NB4 (cell line): ENCODE measurements at regions not wholly inside any gene's neighbourhood (a gene's known extent, or its start where the extent isn't known, plus 50 kb on each side); places are given as distances from the start of the nearest gene placed in this dataset.

ENCODE experiments used
- DNase-seq: peaks from one replicate; pipeline ENCODE4 v3.0.0; 2010; ENCODE audit warnings: low read depth
- H3K4me3 ChIP-seq: one replicate; pipeline ENCODE4 v1.5.1; 2011; ENCODE audit warnings: mild to moderate bottlenecking, low read depth, low read length, moderate library complexity
- CTCF ChIP-seq: IDR thresholded peaks from one replicate; pipeline ENCODE4 v1.5.1; 2012; ENCODE audit warnings: low read depth, low read length
- MAX ChIP-seq: IDR thresholded peaks from 2 replicates; pipeline ENCODE4 v1.6.1; 2011; ENCODE audit warnings: low read depth, low read length
- MYC ChIP-seq: IDR thresholded peaks from 2 replicates; pipeline ENCODE4 v1.6.1; 2011; ENCODE audit warnings: low read depth, low read length
- POLR2A ChIP-seq: IDR thresholded peaks from 2 replicates; pipeline ENCODE4 v1.6.1; 2011; ENCODE audit warnings: mild to moderate bottlenecking; ENCODE audit not compliant: insufficient read length; ENCODE audit errors: extremely low read depth

DNA sequence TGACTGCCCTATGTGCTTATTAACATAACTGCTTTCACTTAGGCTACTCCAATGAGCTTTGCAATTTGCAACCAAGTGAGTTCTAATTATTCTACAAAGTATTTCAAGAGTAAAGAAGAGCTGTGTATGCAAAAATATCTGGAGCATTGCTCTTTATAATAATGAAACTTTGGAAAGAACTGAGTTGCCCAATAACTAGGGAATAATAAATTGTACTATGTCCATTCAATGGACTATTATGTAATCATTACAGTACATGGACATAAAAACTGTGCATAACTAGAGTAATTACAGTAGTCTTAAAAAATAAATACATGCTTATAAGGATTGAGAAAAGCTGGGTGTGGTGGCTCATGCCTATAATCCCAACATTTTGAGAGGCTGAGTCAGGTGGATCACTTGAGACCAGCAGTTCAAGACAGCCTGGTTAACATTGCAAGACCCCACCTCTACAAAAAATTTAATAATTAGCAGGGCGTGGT is 70.3 kb upstream of the JAK1 start:
- no peak for DNase-seq
- TF ChIP-seq CTCF = no peak
- no peak for TF ChIP-seq MYC
- TF ChIP-seq MAX = no peak
- TF ChIP-seq POLR2A = no peak

DNA sequence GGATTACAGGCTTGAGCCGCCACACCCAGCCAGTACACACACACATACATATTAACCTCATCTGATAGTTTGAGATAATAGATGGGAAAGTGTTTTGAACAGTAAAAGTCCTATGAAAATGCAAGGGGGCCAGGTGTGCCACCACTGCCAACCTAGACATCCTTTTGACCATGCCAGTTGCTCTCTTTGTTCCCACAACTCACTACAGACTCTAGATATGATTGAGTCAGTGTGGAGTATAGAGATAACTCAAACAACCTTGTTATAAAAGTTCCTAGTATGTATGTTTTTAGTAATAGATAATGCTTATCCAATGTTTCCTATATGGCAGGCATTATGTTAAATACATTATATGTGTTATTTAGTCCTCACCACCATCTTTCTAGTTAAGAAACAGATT is 72.7 kb upstream of the JAK1 start:
- DNase-seq = no peak
- no peak overlapping the region for H3K4me3 ChIP-seq
- TF ChIP-seq POLR2A (no peak), MAX (no peak), CTCF (no peak), MYC (no peak)

More for the DNA sequence above, 70.3 kb upstream of the JAK1 start:
- no peak overlapping the region for H3K4me3 ChIP-seq

DNA sequence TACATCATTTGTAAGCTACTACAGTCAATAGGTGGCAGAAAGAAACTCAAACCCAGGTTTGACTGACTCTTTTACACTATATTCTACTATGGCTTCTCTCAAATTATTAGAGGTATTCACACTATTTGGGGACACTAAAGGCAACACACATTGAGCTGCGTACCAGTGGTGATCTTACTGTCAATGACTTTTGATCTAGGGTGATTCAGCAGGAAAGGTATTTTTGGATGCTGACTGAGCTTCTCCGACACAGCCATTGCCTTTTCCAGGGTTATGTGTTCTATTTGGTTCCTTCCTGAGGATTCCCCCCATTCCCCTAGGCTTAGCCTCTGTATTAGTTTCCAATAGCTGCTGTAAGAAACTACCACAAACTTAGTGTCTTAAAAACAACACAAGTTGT is 73.2 kb upstream of the JAK1 start:
- H3K4me3 ChIP-seq = no peak overlapping the region
- DNase-seq = no peak
- TF ChIP-seq POLR2A (no peak), MAX (no peak), MYC (no peak), CTCF (no peak)

GRCh38 chr1:65042467-65042866 is 76.1 kb upstream of the JAK1 start:
- DNase-seq = no peak

DNA sequence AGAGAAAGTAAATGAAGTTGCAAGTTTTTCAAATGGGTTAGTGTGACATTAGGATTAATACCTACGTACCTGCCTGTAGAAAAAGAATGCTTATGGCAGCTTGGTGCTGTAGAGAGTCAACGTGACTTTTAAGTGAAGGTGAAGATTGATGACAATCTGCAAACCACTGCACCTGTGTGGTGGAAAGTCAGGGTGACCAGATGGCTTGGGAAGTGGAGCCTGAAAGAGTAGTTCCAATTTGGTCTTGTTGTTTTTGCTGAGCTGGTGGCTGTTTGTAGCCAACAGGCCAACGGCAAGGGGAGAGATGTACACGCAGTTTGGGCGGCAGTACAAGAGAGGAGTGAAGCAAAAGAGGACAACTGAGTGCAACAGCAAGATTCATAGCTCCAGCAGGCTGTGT is 78.1 kb upstream of the JAK1 start:
- no peak for TF ChIP-seq MYC
- no peak for DNase-seq
- H3K4me3 ChIP-seq = no peak overlapping the region

More at GRCh38 chr1:65042467-65042866, 76.1 kb upstream of the JAK1 start:
- TF ChIP-seq MYC (no peak), CTCF (no peak), MAX (no peak), POLR2A (no peak)
- H3K4me3 ChIP-seq = no peak overlapping the region

- TF ChIP-seq CTCF (no peak), MAX (no peak), POLR2A (no peak), MYC (no peak)
Observed at GRCh38 chr1:65045022-65045817, 78.9 kb upstream of the JAK1 start.

More at GRCh38 chr1:65045022-65045817, 78.9 kb upstream of the JAK1 start:
- no peak for DNase-seq
- H3K4me3 ChIP-seq = no peak overlapping the region
